ENCODE measurements at regions not wholly inside any gene's neighbourhood (a gene's known extent, or its start where the extent isn't known, plus 50 kb on each side); places are given as distances from the start of the nearest gene placed in this dataset.
"Not testable (repeated sequence)": the region's sequence is repeated elsewhere in the genome, so short reads cannot be mapped to it uniquely, and the experiment has no call there.

GRCh38 chrX:16049126-16049525, 74.2 kb upstream of the GRPR start:
- not testable (repeated sequence) for TF ChIP-seq EZH2 (IDR thresholded peaks at IDR 0.05; ENCODE audit: borderline replicate concordance, low read depth, low read length, severe bottlenecking); CTCF (IDR thresholded peaks at IDR 0.05; ENCODE audit: borderline replicate concordance, extremely low read depth, low read length, poor library complexity, severe bottlenecking)
